Lung (tissue), 11 donors: ENCODE measurements at regions not wholly inside any gene's neighbourhood (a gene's known extent, or its start where the extent isn't known, plus 50 kb on each side); places are given as distances from the start of the nearest gene placed in this dataset.

ENCODE experiments used
- ATAC-seq: fragments of 200-7000 bp; cut with Tn5 transposase; one replicate; pipeline ENCODE4 v1.9.1; 2020; ENCODE audit warnings: moderate number of reproducible peaks; ENCODE audit not compliant: insufficient read depth, low FRiP score
- DNase-seq, 3 donors: peaks; one replicate each; pipeline ENCODE4 v3.0.0-alpha.2; 2013 to 2017
- H3K27ac ChIP-seq, 2 donors: one replicate each; pipeline ENCODE4 v1.5.1; 2013; ENCODE audit warnings: mild to moderate bottlenecking in 2 of 2, moderate library complexity in 2 of 2, control low read depth in 1 of 2, inconsistent platforms in 1 of 2, low read depth in 1 of 2, low read length in 1 of 2
- H3K27me3 ChIP-seq, 3 donors: one replicate each; pipeline ENCODE4 v1.5.1; 2013; ENCODE audit warnings: low read length in 2 of 3; ENCODE audit not compliant: control insufficient read depth in 3 of 3, insufficient read depth in 3 of 3
- H3K36me3 ChIP-seq, 4 donors: one replicate each; pipeline ENCODE4 v1.5.1; 2013; ENCODE audit warnings: low read length in 4 of 4, mild to moderate bottlenecking in 1 of 4, moderate library complexity in 1 of 4; ENCODE audit not compliant: control insufficient read depth in 4 of 4, insufficient read depth in 4 of 4
- H3K4me1 ChIP-seq, 5 donors: one replicate each; pipeline ENCODE4 v1.5.1; 2013; ENCODE audit warnings: low read length in 5 of 5, mild to moderate bottlenecking in 2 of 5, moderate library complexity in 1 of 5; ENCODE audit not compliant: control insufficient read depth in 5 of 5, insufficient read depth in 5 of 5
- H3K4me3 ChIP-seq: one replicate; pipeline ENCODE4 v1.5.1; 2013; ENCODE audit warnings: mild to moderate bottlenecking, control low read depth, moderate library complexity
- H3K9ac ChIP-seq, 2 donors: one replicate each; pipeline ENCODE4 v1.5.1; 2013; ENCODE audit warnings: low read length in 2 of 2, control low read depth in 1 of 2; ENCODE audit not compliant: insufficient read depth in 1 of 2
- H3K9me3 ChIP-seq, 4 donors: one replicate each; pipeline ENCODE4 v1.5.1; 2013; ENCODE audit warnings: low read length in 3 of 4, mild to moderate bottlenecking in 1 of 4, moderate library complexity in 1 of 4; ENCODE audit not compliant: control insufficient read depth in 4 of 4, insufficient read depth in 3 of 4
- WGBS, 2 donors: extraction: QIAGEN DNeasy Blood & Tissue Kit; methylation state at CpG; one replicate each; pipeline ENCODE4 v1.1.7; 2013; 5-methylcytosine and 5-hydroxymethylcytosine counted together
- TF ChIP-seq, protein P1 (sequence below): IDR thresholded peaks from 2 replicates; pipeline ENCODE4 v1.5.1; 2012; ENCODE audit warnings: mild to moderate bottlenecking; ENCODE audit errors: control extremely low read depth, extremely low read depth
- donor health status: control.
- donor health status: control.
- donor health status: Bipolar disorder and iron deficiency.
- donor health status: healthy.
- donor health status: DM: yes; HTN: yes; CAD: no.

DNA sequence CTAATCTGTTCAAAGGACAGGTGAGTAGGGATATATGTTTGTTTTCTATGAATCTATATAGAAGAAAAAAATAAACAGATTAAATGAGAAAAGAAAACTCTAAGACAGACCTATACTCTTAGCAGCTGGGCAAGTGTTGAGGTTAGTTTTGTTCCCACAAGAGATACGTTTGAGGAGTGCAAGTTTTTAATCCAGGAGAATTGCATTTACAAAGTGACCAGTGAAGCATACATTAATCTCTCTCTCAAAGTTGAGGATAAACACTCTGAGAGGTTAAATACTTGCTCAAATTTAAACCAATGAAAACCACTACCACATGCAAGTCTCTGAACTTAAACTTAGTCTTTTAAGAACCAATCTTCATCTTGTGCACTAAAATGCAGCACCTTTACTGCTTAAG, 930.5 kb upstream of the MIR17HG start:
- no peak overlapping the region for H3K4me3 ChIP-seq
- DNase-seq: no peak
- H3K9ac ChIP-seq: no peak overlapping the region
- ATAC-seq: no peak
- 69 to 71% methylated on average over 1 of the region's 1 CpG for WGBS, 2 donors
- H3K36me3 ChIP-seq: no peaks in the 10 kb centered on the region
- no peaks in the 10 kb centered on the region for H3K27me3 ChIP-seq
- H3K9me3 ChIP-seq: peaks cover 0 to 2% (median 0%) of the 10 kb centered on the region in 4 donors
- no peaks in the 10 kb centered on the region for H3K4me1 ChIP-seq
- H3K27ac ChIP-seq: no peak overlapping the region
- TF ChIP-seq, protein P1, sequence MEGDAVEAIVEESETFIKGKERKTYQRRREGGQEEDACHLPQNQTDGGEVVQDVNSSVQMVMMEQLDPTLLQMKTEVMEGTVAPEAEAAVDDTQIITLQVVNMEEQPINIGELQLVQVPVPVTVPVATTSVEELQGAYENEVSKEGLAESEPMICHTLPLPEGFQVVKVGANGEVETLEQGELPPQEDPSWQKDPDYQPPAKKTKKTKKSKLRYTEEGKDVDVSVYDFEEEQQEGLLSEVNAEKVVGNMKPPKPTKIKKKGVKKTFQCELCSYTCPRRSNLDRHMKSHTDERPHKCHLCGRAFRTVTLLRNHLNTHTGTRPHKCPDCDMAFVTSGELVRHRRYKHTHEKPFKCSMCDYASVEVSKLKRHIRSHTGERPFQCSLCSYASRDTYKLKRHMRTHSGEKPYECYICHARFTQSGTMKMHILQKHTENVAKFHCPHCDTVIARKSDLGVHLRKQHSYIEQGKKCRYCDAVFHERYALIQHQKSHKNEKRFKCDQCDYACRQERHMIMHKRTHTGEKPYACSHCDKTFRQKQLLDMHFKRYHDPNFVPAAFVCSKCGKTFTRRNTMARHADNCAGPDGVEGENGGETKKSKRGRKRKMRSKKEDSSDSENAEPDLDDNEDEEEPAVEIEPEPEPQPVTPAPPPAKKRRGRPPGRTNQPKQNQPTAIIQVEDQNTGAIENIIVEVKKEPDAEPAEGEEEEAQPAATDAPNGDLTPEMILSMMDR: no peak

DNA sequence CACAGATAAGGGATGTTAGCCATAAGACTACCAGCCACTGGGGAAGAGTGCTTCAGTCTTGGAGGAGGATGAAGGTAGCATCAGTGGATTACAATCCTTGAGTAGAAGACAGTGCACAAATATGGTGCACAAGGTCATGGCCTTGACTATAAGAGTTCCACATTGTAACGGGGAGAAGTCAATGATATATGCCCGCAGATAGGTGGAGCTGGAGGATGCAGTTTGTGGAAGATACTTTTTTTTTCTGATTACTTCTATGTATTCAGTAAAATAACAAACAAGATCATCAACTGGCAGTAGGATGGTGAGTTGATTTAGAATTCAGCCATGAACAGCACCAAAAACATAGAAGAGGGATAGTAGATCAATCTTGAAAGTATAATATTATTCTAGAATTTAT, 926.8 kb upstream of the MIR17HG start:
- DNase-seq: no peak
- TF ChIP-seq, protein P1: no peak
- Histone ChIP-seq H3K27me3 (no peaks in the 10 kb centered on the region), H3K9ac (no peak overlapping the region), H3K4me3 (no peak overlapping the region), H3K9me3 (peaks cover 0 to 2% (median 0%) of the 10 kb centered on the region in 4 donors), H3K36me3 (no peaks in the 10 kb centered on the region), H3K27ac (no peak overlapping the region), H3K4me1 (no peaks in the 10 kb centered on the region)
- 90 to 93% methylated on average over 2 of the region's 2 CpGs for WGBS, 2 donors
- ATAC-seq: no peak

DNA sequence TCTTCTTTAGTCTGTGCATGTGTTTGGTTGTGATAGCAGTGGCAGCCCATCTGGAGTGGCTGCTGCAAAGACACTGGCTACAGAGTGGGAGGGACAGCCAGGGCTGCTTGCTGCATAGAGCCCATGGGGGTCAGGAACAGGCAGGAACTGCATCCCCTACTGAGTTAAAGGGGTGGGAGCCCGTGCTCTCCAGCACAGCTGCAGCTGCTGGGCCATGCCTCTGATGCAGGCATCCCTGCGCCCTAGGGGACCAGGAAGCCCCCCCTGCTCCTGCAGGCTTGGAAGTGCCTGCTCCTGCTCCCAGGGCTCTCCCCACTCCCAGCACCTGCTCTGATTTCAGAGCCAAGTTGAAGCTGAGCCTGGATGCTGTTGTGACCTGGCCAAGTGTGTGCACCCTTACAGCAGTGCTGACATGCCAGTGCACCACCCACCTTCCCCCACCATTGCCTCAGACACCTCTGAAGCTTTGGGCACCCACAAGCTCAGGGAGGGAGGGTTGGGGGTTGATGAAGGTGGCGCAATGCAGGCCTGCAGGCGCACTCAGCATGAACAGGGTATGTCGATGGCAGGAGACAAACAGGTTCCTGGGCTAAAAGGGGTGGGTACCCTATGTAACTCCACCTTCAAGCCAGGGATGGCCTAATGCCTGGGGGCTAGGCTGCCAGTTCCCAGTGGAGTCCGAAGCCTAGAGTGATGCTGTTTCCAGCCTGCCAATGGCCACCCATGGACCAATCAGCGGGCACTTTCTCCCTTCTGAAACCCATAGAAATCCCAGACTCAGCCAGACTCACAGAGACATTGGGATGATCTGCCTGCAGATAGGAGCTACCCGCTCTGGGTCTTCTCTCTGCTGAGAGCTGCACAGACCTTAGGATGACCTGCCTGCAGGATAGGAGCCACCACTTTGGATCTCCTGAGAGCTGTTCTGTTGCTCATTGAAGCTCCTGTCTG, 919.9 kb upstream of the MIR17HG start:
- no peak overlapping the region for H3K9ac ChIP-seq
- no peaks in the 10 kb centered on the region for H3K36me3 ChIP-seq
- ATAC-seq: no peak
- 55 to 61% methylated on average over 8 of the region's 8 CpGs for WGBS, 2 donors
- TF ChIP-seq, protein P1: no peak
- H3K9me3 ChIP-seq: no peaks in the 10 kb centered on the region
- H3K27ac ChIP-seq: no peak overlapping the region
- DNase-seq: no peak
- no peak overlapping the region for H3K4me3 ChIP-seq
- no peaks in the 10 kb centered on the region for H3K4me1 ChIP-seq
- H3K27me3 ChIP-seq: no peaks in the 10 kb centered on the region
